Stimulated activated CD4-positive, alpha-beta T cell treated with anti-CD3 and anti-CD28 coated beads, TNF-alpha, amount 100 ng/mL, for 24 hours (primary cell): ENCODE measurements at regions not wholly inside any gene's neighbourhood (a gene's known extent, or its start where the extent isn't known, plus 50 kb on each side); places are given as distances from the start of the nearest gene placed in this dataset.

Experiments used
- DNase-seq, 3 experiments: peaks; one replicate each; pipeline ENCODE4 v3.0.0-alpha.2; 2020; ENCODE audit warnings: low read depth in 3 of 3

DNA sequence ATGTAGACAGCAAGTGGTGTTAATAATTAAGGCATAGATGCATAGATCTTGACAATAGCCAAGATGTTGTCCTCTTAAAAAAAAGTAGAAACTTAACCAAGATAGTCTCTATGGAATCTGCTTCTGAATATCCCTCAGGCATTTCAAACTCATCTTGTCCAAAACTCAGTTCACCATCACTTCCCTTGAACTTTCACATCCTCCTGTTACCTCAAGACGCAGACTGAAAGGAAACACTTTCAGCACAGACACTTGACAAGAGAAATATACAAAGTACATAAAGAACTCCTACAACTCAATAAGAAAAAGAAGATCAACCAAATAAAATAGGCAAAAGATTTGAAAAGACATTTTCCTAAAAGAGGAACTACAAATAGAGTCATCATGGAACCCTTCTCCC is 451.1 kb downstream of the FOXO1 start:
- DNase-seq: no peak

- no peak for DNase-seq
Observed at GRCh38 chr13:40215747-40216146, 450.7 kb downstream of the FOXO1 start.

DNA sequence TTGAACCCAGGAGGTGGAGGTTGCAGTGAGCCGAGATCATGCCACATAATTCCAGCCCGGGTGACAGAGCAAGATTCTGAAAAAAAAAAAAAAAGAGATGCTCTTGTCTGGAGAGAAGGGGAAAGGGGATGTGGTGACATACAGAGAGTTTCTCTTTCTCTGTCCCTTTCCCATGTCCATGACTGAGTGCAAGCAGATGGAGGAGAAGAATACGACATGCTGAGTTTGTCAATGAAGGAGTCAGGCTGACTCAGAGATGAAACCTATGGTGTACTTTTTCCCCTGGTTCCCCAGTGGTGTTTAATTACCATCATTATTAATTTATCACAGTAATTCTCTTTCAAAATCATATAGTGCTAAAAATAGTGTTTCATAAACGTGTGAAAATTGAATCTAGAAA is 448.8 kb downstream of the FOXO1 start:
- DNase-seq: no peak

DNA sequence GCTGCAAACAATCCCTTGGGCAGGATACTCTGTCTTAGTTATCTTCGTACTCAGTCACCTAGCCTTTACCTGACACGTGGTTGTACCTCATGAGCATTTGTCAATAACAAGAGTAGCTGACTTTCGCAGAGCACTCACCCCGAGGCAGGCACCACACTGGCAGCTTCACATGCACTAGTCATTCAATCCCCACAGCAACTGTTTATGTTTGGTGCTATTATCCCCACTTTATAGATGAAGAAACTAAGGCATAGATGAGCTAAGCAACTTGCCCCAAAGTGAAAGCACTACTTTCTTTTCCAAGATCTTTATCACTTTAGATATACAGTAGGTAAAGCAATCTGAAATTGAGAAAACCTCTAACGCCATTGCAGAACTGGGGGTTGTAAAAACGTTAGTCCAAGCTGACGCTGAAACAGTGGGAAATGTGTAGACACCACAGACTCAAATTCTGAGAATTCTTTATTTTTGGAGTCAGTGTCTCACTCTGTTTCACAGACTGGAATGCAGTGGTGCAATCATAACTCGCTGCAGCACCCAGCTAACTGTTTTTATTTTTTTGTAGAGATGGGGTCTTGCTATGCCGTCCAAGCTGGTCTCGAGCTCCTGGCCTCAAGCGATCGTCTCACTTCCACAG is 446.0 kb downstream of the FOXO1 start:
- peak in 1 of 3 experiments; percentile 27 for DNase-seq

DNA sequence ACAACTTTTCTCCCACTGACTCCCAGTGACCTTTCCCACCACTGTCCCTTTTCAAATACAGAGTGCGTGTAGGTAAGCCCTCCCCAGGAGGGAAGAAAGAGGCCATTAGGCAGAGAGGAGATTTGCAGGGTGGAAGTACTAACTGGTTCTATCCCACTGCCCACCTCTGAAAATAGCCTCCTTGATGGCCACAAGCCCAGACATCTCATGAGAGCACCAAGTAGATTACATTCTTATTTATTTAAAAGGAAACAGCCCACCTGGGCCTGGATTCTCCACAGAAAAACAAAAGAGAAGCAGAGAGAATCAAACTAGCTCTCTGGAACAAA is 445.3 kb downstream of the FOXO1 start:
- no peak for DNase-seq

DNA sequence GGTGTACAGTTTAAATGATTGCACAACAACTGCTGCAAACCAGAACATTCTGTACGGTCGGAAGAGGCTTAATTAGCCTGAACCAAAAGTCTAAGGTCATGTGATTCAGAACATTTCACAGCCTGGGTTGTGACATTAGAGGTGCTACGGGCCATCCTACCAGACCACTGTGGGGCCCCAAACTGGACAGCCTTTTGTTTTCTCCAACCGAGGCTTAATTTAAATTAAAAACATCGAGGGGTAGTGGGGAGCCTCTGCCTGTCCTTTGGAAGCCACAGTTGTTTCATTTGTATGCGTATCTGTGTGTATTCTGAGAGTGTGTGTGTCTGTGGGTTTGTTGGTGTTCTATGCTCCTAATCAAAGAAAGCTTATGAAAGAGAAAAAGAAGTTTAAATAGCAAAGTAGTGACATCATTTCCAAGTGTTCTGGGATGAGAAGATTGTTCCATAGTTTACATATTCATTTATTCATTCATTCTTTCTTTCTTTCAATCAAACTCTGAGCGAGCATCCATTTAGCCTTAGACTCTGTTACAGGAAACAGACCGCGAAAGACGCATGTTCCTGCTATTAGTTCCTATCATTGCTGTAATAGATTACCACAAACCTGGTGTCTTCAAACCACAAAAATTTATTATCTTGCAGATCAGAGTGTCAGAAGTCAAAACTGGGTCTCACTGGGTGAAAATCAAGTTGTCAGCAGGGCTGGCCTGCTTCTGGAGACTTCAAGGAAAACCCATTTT is 444.8 kb downstream of the FOXO1 start:
- peak in 1 of 3 experiments; percentile 7 for DNase-seq

GRCh38 chr13:40223585-40223984 is 442.9 kb downstream of the FOXO1 start:
- no peak for DNase-seq

GRCh38 chr13:40228496-40228895 is 437.9 kb downstream of the FOXO1 start:
- DNase-seq: no peak

GRCh38 chr13:40228990-40229389 is 437.5 kb downstream of the FOXO1 start:
- no peak for DNase-seq

- no peak for DNase-seq
Observed at GRCh38 chr13:40230833-40231266, 435.6 kb downstream of the FOXO1 start.

- DNase-seq: no peak
Observed at GRCh38 chr13:40231311-40231710, 435.1 kb downstream of the FOXO1 start.

GRCh38 chr13:40231751-40232150 is 434.7 kb downstream of the FOXO1 start:
- DNase-seq: no peak

DNA sequence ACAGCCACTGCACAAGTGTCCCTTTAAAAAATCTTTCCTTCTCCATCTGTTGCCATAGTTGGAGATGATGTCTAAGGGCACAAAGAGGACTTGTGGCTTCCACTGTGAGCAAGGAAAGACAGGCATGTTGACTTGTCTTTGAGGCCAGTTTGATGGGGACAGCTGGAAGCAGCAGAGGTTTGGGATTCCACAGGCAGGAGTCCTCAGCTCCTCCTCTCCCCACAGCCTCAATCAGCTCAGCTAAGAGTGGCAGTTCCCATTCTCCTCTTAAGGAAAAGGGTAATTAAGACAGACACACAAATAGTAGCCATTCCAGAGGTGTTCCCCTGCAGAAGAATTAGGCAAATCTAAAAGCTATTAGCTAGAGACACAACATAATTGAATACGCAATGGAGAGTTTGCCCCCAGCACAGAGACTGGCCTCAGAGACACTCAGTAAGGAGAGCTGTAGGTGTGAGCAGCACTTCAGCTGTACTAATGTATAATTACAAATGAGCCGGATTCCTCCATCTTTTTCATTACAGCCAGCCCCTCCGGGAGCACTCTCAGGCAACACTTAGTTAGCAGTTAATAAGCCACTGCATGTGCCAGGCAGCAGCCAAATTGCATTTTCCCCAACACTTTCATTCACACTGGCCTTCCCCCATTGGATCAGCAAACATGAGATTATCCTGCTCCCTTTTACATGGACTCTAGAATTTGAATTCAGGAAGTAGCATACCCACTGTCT is 434.0 kb downstream of the FOXO1 start:
- DNase-seq: no peak

- no peak for DNase-seq
Observed at GRCh38 chr13:40233731-40234195, 432.7 kb downstream of the FOXO1 start.

DNA sequence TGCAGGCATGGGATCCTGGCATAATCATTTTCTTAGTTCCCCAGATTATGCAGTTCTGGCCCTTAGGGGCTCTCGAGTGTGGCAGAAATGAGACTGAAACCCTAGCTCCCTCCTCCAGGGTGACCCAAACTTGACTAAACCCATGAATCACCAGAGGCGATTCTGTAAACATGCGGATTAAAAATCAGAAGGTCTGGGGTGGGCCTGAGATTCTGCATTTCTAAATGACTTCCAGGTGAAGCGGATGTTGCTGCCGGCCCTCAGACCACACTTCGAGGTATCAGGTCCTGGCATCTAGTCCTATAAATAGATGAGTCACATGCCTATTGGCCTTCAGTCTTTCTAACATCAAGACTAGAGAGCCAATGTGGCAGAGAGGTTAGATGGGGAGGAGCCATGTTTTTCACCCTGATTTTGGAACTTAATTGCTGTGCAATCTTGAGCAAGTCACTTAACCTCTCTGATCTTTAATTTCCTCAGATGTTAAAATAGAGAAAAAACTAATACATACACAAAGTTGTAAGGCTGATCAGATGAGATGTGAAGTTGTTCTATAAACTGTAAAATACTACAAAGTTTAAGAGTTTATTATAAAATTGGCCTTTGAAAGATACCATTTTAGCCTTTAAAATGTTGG is 431.2 kb downstream of the FOXO1 start:
- no peak for DNase-seq

GRCh38 chr13:40236566-40237168 is 429.8 kb downstream of the FOXO1 start:
- no peak for DNase-seq

DNA sequence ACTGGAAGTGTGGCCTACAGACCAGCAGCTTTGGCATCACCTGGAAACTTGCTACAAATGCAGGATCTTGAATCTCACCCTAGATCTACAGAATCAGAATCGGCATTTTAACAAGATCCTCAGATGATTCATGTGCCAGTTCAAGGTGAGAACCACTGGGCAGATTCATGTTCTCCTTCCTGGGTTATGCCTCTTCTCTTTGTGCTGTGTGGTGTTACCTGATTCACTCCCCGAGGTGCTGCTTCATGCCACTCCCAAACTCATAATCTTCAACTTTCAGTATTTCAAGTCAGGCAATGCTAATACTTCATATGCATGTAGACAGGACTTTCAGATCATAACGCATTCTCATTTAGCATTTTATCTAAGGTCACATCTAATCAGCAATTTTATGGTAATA is 427.7 kb downstream of the FOXO1 start:
- DNase-seq: no peak

- no peak for DNase-seq
Observed at GRCh38 chr13:40240293-40240692, 426.1 kb downstream of the FOXO1 start.

GRCh38 chr13:40241125-40241798 is 425.2 kb downstream of the FOXO1 start:
- DNase-seq: no peak

DNA sequence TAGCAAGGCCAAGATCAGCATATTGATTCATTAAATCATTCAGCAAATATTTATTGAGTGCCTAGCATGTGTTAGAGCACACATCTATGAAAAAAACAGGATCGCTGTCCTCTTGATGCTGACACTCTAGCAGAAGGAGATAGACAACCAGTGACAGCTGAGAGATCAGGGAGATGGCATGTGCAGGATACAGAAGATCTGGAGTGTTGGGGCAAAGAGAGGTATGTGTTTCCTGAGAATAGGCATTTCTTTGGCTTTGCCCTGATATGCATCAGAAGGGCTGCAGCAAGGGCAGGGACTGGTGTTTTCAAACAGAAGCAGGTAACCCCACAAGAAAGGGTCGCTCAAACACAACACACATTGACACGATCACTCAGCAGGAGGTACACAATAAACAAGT is 423.4 kb downstream of the FOXO1 start:
- no peak for DNase-seq

- DNase-seq: no peak
Observed at GRCh38 chr13:40243982-40244381, 422.5 kb downstream of the FOXO1 start.
